SW 1271 (cell line): ENCODE measurements at regions not wholly inside any gene's neighbourhood (a gene's known extent, or its start where the extent isn't known, plus 50 kb on each side); places are given as distances from the start of the nearest gene placed in this dataset.
"Not testable (repeated sequence)": the region's sequence is repeated elsewhere in the genome, so short reads cannot be mapped to it uniquely, and the experiment has no call there.

Experiments used
- DNase-seq, 2 experiments: peaks; one replicate each; lab custom pipeline; 2025; lab: John Stamatoyannopoulos, UW

DNA sequence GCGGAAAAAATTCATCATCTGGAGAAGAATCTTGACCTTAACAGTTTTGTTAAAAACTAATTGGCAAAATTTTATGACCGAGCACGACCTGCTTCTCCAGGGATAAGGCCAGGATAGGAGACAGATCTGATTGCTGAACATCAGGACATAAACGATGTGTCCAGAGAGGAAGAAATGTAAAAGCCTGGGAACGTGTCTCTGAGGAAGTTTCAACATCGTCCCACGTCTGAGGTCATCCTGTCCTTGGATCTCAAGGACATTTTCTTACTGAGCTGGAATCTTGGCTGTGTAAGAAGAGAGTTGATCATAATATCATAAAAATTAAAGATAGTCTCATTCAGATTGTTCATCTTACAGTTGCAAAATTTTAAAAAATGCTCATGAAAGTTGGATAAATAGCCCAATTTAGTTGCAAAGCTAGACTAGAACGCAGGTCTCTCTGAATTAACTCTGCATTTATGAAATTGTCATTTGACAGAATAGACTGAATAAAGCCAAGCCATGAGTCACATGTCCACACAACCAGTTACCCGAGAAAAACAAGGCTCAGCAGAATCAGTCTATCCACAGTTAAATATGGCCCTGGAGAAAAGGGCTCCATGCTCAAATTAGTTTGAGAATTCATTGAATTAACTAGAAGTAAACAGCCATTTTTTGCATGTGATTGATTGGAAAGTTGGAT lies 120.0 kb upstream of the EGFR start:
- DNase-seq, result no peak

DNA sequence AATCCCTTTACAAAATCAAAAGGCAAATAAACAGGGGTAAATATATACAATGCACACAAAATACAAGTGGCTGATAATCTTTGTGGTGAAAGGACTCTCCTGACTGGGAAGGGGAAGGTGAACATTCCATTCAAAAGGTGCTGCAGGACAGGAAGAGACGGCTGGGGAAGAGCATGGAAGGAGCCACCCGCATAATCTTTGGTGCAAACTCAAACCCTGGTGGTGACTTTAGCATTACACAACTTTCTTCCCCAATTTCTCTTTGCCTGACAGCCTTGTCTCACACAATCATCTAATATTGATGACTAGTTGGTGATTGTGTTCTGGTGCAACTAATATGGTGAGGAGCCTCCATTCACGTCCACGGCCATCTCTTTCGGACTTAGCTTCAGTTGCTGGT lies 117.0 kb upstream of the EGFR start:
- DNase-seq, result no peak

DNA sequence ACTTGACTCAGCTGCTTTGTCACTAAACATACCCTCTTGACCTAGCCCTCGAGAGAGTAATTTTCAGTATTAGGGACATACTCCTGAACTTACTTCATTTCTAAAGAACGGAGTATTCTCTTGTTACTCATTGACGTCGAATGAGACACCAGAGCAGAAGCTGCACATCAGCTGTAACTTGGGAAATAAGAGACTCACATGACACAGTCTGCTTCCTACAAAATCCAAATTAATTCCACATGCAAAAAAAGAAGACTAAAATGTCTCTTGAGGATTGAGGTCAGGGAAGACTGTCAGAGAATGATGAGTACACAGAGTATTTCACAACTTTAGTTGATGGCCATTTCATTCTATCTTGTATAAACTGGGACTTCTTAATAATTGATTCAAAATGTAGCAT lies 114.7 kb upstream of the EGFR start:
- DNase-seq, result no peak

DNA sequence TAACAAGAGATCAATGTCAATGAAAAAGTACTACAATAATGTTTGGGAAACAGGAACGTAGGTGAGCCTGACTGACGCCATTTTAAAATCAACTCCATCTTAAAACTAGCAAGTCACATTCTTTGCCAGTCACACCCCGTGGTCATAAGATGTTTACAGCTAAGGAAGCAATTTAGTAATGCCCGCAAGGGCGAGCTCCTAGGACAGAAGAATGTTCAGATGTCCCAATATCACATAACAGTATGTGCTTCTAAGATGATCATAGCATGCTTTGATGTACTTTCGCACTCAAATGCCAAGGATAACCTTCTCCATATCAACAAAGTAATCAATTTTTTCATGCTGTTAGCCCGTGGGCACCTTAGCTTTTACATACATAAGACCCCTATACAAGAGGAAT lies 113.8 kb upstream of the EGFR start:
- DNase-seq, result no peak

DNA sequence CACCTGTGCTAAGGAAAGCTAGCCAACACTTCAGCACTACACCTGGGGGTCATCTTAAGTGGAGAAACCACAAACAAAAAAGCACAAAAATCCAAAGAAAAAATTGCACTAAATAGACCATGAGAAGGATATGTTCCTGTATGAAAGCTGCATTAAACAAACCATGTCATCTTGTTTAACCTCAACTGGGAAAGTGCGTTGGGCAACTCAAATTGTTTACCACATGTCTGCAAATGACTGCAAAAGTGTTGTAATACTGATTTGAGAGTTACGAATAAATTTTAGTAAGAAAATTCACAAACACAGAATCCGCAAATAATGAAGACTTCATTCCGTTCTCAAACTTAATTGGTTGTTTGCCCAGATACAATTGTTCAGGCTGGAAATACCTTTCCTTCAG lies 111.9 kb upstream of the EGFR start:
- DNase-seq, result no peak

DNA sequence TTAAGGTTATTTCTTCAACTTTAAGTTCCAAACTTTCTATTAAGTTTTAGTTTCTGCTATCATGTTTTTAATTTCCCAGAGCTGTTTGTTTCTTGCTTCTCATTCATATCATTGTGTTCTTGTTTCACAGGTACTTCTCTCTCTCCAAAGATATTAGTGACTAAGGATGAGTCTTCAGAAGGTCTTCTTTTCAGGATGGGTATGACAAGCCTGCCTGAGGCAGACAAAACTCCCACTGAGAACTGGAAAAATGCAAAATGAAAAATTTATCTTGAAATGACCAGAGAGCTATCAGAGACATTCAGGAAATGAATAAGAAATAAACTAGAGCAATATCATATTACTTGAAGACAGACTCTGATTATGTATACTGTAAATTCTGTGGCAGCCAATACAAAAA lies 110.8 kb upstream of the EGFR start:
- DNase-seq, result no peak

DNA sequence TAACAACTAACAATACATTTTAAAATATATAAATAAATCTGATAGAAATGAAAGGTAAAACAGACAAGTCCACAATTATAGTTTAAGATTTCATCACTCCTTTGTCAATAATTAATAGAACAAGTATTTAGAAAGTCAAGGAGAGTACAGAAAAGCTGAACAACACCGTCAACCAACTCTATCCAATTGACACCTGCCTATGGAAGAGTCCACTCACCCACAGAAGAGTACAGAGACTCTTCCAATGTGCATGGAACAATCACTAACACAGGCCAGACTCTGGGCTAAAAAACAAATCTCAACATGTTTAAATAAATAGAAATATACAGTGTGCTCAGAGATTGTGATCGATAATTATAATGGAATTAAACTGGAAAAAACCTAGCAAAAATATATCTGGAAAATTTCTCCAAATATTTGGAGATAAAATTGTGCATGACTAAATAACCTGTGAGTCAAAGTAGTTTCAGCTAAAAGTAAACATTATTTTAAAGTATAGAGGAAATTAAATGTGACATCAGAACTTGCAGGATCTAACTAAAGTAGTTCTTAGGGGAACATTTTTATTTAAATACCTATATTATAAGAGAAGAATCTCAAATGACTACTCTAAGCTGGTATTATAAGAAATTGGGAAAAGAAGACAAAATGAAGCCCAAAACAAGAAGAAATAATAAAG lies 109.9 kb upstream of the EGFR start:
- DNase-seq, result no peak

DNA sequence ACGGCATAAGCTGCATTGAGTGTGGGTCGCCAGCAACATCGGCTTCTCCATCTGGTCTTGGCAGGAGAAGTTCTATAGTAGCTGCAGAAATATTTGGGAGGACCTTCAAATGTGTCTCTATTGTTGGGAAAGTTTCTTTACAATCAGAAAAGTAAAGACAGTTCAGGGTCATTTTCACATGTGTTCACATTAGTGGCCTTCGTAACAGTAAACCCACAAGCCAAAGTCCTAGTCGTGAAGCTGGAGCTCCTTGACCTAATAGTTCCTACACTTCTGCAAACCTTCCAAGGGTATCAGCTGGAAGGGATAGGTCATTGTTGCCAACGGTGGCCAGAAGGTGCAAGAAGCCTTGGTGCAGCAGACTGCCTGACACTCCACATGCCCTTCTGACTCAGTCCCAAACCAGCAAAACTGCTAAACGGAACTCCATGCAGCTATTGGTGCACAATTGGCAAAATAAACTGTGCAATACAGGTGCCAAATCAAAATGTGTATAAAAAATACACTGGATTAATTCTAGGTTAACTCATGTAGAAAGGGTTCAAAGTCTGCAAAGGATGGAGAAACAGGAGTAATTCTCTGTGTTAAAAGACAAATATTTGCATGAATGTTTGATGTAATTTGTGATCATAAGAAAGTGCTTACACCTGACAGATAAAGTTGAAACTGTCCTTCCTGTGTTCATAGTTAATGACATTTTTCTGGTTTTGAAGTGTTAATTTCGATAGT lies 102.8 kb upstream of the EGFR start:
- no peak for DNase-seq

DNA sequence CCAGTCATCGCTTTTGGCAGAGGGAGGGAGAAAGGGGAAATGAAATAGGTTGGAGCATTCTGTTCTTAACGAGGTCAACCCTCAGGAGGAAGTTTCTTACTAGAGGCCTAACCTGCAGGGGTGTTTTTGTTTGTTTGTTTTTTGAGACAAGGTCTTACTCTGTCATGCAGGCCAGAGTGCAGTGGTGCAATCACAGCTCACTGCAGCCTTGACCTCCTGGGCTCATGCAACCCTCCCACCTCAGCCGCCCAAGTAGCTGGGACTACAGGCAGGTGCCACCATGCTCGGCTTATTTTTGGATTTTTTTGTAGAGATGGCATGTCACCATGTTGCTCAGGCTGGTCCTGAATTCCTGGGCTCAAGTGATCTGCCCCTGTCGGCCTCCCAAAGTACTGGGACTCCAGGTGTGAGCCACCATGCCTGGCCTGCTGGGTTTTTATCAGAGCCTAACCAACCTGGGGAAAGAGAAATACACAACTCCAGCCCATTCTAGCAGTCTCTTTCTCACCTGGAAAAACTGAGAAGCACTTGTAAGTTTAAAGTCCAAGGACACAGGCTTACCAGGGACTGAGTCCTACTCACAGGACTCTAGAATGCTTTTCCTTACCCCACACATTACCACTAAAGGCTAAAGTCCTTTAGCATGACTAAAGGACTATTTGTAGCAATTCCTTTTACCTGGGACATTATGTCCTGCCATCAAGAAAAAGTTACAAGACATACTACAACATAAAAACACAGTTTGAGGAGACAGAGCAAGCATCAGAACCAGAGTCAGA lies 101.0 kb upstream of the EGFR start:
- no peak for DNase-seq

DNA sequence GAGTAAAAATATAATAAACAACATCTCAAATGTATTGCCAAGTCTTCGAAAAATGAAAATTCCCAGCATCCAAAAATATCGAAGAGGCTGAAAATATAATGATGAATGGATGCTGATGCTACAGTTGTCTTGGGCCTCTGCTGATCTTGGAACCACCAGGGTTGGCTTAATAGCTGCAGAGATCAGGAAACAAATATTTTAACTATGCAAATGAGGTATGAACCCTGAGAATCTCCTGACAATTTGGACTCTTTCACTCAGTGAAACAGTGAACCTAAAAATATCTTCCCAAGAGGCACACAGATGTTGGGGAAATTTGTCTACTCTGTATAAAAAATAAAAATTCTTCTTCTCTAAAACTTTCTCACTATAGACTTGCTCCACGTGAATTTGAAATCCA lies 97.7 kb upstream of the EGFR start:
- no peak for DNase-seq

DNA sequence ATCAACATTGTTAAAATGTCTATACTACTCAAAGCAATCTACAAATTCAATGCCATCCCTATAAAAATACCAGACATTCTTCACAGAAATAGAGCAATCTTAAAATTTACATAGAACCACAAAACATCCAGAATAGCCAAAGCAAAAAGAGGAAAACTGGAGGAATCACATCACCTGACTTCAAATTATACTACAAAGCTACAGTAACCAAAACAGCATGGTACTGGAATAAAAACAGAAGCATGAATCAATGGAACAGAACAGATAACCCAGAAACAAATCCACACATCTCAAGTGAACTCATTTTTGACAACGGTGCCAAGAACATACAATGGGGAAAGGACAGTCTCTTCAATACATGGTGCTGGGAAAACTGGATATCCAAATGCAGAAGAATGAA lies 87.3 kb upstream of the EGFR start:
- no peak for DNase-seq

DNA sequence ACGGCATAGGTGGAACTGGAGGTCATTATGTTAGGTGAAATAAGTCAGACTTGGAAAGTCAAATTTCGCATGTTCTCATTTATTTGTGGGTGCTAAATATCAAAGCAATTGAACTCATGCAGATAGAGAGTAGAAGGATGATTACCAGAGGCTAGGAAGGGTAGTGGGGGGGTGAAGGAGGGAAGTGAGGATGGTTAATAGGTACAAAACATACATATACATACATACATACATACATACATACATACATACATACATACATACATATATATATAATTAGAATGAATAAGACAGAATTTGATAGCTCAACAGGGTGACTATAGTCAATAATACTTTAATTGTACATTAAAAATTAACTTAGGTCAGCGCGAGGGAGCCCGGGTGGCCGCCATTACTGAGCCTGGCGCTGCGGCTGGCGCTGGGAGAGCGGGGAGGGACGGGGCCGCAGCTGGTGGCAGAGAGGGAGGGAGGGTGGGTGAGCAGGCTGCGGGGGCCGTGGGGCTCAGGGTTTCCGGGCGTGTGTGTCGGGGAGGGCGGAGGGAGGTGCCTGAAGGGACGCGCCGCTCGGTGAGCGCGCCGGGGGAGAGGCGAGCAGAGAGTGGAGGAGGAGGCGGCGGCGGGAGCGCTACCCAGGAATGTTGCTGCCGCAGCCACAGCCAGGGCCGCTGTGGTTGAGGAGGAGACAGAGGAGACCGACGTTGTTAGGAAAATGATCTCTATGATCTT lies 85.8 kb upstream of the EGFR start:
- peak; percentile 45 to 55 for DNase-seq

DNA sequence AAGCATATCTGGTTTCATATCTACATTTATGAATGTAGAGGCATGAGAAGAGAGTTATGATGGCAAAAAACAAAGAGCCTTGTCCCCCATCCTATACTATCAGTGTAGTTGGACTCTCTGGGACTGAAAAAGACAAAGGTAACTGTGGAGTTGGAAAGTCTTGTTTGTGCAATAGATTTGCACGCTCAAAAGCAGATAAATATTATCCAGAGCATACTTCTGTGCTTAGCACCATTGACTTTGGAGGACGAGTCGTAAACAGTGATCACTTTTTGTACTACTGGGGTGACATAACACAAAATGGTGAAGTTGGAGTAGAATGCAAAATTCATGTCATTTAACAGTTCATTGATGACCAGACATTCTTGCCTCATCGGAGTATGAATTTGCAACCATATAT lies 85.2 kb upstream of the EGFR start:
- no peak for DNase-seq

DNA sequence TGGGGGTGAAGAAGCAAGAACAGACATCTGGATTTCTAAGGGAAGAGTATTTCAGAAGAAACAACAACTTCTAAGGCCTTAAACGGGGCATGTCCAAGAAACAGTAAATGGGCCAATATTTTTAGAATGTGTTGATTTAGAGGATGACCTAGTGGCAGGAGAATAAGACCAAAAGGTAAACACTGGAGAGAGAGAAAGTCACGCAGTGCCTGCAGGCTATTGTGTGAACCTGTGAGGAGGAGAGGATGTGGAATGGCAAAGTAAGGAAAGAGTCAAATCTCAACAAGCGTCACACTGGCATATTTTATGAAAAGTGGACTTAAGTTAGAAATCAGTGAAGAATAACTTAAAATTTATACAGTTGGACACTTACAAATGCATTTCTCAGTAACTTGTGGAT lies 78.1 kb upstream of the EGFR start:
- no peak for DNase-seq

DNA sequence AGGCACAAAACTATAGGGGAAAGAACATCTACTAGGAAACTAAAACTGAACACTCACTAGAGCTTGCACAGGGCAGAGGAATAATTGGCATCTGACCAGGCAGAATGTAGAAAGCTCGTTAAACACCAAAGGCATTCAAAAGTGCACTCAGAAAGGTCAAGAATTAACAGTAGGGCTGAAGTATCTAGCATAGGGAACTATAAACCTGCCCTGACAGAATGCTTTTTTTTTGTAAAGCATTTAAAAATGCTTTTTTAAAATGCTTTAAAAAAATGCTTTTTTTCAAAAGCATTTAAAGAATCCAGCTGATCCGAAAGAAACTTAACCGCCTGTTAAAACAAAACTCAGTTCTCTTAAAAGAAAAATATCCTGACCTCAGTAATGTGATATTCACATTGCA lies 74.6 kb upstream of the EGFR start:
- DNase-seq, result no peak

DNA sequence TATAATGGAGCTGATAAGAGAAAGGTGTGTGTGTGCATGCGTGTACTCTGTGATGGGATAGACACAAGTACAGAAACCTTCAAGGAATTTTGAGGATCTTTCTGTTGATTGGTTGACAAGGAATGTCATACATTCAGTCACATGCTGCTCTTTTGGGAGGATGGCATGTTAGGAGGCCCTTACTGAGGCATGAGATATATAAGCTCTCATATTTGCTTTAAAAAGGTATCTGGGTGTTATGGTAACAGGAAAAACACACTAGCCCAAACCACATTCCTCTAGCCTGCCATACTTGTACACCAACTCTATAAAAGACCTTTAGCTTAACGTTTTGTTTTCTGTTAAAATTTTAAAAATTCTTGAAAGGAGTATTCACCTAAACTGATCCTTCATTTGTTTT lies 72.5 kb upstream of the EGFR start:
- DNase-seq, result no peak

DNA sequence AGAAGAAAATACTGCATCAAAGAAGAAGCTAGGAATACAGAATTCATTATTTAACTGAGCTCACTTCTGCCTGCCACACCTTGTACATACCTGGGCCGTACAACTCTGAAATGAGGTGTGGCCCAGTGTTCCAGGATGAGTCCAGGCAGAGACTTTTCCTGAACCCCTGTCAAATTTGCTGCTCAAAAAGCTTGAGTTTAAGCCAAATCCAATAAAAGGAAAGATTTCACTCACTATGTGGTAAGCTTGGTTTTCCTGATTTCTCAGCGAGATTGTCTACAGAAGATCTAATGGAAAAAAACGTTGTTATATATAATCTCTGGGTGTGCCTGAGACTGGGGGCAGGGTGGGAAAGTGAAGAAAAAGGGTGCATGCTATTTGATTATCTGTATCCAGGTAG lies 72.1 kb upstream of the EGFR start:
- no peak for DNase-seq

DNA sequence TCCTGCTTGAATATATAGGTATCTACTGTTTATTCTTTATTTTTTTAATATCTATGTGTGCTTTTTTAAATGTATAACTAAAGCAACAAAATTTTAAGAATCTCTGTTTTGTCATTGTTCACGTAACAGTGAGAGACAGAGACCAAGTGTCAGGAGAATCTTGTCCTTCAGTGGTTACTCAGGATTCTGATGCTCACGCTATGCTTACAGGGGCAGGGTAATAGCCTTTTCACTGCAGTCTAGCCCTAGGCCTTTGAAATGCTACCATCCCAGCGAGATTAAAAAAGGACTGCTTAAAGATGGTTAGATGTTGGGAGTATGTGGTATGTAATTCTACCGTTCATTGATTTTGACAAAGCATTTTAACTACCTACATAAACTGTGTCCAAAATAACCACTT lies 71.6 kb upstream of the EGFR start:
- DNase-seq, result no peak

DNA sequence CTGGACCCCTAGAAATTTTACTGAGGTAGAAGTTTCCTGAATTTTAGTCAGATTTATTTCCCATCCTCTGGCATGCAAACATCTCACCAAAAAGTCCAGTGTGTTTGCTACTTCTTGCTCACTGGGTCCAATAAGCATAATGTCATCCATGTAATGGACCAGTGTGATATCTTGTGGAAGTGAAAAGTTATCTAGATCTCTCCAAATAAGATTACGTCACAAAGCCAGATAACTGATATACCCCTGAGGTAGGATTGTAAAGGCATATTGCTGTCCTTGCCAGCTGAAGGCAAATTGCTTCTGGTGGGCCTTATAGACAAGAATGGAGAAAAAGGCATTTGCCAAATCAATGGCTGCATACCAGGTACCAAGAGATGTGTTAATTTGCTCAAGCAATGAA lies 69.3 kb upstream of the EGFR start:
- DNase-seq, result not testable (repeated sequence)

DNA sequence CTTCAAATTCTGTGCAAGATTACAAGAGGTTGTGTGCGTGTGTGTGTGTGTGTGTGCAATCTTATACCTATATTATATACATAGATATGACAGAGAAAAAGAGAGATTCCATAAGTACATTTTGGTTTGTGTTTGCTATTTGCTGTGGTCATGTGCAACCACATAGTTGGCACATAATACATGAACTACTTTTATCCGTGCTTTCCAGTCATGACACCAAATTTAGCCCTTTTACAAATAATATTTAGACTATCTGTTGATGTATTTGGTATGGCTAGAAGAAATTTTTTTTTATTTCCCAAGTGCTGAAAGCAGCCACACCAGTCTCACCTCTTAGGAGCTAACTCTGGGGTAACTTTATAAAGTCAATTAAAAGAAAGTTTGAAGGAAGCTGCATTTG lies 63.5 kb upstream of the EGFR start:
- no peak for DNase-seq

DNA sequence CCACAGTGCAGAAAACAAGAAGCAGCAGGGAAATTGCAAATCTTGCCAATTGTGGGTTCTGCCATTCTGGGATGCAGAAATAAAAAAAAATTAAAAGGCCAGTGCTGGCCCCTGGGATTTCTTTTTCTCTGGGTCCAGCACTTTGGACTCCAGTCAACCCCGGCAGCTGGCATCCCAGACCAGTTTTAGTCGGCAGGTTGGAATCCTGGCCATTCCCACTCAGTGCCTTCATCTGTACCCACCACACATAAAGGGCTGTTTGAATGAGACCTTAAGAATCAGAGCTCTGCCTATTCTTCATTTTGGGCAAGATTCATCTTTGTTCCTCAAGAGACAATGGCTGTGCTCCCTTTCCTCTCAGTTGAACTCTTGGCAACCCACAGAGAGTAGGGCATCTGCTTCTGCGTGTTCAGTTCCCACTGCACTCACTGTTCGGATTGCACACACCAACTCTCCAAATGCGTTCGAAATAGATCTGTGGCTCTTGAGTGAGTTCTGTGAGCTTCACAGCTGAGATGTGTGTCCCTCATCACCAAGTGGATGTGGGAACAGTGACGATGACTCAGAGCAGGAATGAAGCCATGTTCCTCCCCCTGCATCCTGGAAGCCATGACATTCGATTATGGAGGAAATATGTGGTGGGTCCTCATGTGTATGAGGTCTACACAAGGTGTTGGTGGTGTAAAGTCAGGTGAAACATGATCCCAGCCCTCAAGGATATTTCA lies 63.0 kb upstream of the EGFR start:
- DNase-seq, result no peak
